ENCODE measurements at regions not wholly inside any gene's neighbourhood (a gene's known extent, or its start where the extent isn't known, plus 50 kb on each side); places are given as distances from the start of the nearest gene placed in this dataset.
"Not testable (repeated sequence)": the region's sequence is repeated elsewhere in the genome, so short reads cannot be mapped to it uniquely, and the experiment has no call there.

- DNase-seq, result no peak
These were observed 811.1 kb downstream of the UQCRFS1 start for GRCh38 chr19:28401739-28402424.

- DNase-seq, result no peak
These were observed 811.8 kb downstream of the UQCRFS1 start for GRCh38 chr19:28400953-28401671.

- DNase-seq, result no peak
These were observed 813.8 kb downstream of the UQCRFS1 start for GRCh38 chr19:28399187-28399586.

- no peak for DNase-seq
These were observed 815.2 kb downstream of the UQCRFS1 start for GRCh38 chr19:28397800-28398199.

GRCh38 chr19:28397306-28397705 lies 815.6 kb downstream of the UQCRFS1 start:
- no peak for DNase-seq

GRCh38 chr19:28396287-28396831 lies 816.6 kb downstream of the UQCRFS1 start:
- DNase-seq, result no peak

GRCh38 chr19:28394725-28395124 lies 818.2 kb downstream of the UQCRFS1 start:
- no peak for DNase-seq

GRCh38 chr19:28393574-28394336 lies 819.2 kb downstream of the UQCRFS1 start:
- DNase-seq, result no peak

- no peak for DNase-seq
These were observed 824.0 kb downstream of the UQCRFS1 start for GRCh38 chr19:28388988-28389387.

- DNase-seq, result no peak
These were observed 825.4 kb downstream of the UQCRFS1 start for GRCh38 chr19:28387507-28387906.

- DNase-seq, result no peak
These were observed 826.5 kb downstream of the UQCRFS1 start for GRCh38 chr19:28386470-28386869.

GRCh38 chr19:28386066-28386465 lies 826.9 kb downstream of the UQCRFS1 start:
- DNase-seq, result no peak

GRCh38 chr19:28377077-28377476 lies 835.9 kb downstream of the UQCRFS1 start:
- peak; percentile 17 for DNase-seq

- DNase-seq, result no peak
These were observed 838.0 kb downstream of the UQCRFS1 start for GRCh38 chr19:28374971-28375370.

- DNase-seq, result no peak
These were observed 840.2 kb downstream of the UQCRFS1 start for GRCh38 chr19:28372576-28373247.

- DNase-seq, result no peak
These were observed 845.8 kb downstream of the UQCRFS1 start for GRCh38 chr19:28367146-28367545.

- peak; percentile 17 for DNase-seq
These were observed 849.7 kb downstream of the UQCRFS1 start for GRCh38 chr19:28363254-28363653.

- no peak for DNase-seq
These were observed 853.2 kb downstream of the UQCRFS1 start for GRCh38 chr19:28359431-28360414.

GRCh38 chr19:28358633-28359032 lies 854.3 kb downstream of the UQCRFS1 start:
- peak; percentile 46 for DNase-seq

GRCh38 chr19:28351761-28352160 lies 861.2 kb downstream of the UQCRFS1 start:
- DNase-seq, result no peak

GRCh38 chr19:28351321-28351720 lies 861.6 kb downstream of the UQCRFS1 start:
- DNase-seq, result not testable (repeated sequence)

Measured in tongue (tissue), 1 donor.